HG03066 (cell line): ENCODE measurements at regions not wholly inside any gene's neighbourhood (a gene's known extent, or its start where the extent isn't known, plus 50 kb on each side); places are given as distances from the start of the nearest gene placed in this dataset.
"Not testable (repeated sequence)": the region's sequence is repeated elsewhere in the genome, so short reads cannot be mapped to it uniquely, and the experiment has no call there.

Source experiments
- ATAC-seq: cut with Tn5 transposase; IDR thresholded peaks from one replicate; pipeline ENCODE4 v1.9.1; 2021; ENCODE audit warnings: low read depth; ENCODE audit not compliant: unreplicated experiment

- no peak for ATAC-seq
Measured at GRCh38 chr13:62185631-62186255, 770.1 kb upstream of the PCDH20 start.

DNA sequence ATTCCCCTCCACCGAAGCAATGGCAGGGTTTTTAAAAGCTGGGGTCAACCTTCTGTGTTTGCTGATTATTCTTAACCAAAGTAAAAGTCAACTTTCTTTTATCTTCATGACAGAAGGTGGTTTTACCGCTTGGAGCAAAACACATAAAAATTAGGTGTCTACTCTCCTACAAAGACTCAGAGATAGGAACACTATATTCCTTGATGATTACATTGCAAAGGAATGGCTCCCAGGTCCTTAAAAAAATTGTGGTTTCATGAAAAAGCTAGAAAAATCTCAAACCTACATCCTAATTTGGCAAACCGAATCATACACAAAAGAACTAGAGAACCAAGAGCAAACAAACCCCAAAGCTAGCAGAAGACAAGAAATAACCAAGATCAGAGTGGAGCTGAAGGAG lies 760.4 kb upstream of the PCDH20 start:
- ATAC-seq, result no peak

GRCh38 chr13:62173958-62174357 lies 758.3 kb upstream of the PCDH20 start:
- ATAC-seq, result no peak

- no peak for ATAC-seq
Measured at GRCh38 chr13:62171697-62172096, 756.0 kb upstream of the PCDH20 start.

- ATAC-seq, result no peak
Measured at GRCh38 chr13:62168891-62169290, 753.2 kb upstream of the PCDH20 start.

DNA sequence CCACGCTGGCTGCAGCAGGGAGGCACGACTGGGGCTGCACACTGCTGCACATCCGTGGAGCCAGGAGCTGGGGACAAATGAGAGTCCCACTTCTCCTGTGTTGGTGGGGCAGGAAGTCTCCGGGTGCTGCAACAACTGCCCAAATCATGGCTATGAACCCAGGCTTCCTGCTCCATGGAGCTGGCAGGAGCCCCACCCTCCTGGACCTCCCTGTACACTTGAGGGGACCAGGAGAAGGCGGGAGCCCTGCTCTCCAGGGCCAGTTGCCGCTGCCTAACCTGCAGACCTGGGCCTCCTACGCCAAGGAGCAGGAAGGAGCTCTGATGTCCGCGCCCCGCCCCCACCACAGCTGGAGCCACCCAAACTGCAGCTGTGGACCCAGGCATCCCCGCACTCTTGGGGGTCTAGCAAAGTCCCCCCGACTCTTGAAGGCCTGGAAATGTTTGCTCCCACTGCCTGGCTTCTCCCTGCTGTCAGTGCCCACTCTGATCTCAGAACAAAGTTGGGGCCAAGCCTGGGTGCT lies 752.1 kb upstream of the PCDH20 start:
- no peak for ATAC-seq

- no peak for ATAC-seq
Measured at GRCh38 chr13:62162860-62163259, 747.2 kb upstream of the PCDH20 start.

- ATAC-seq, result no peak
Measured at GRCh38 chr13:62158520-62158919, 742.9 kb upstream of the PCDH20 start.

DNA sequence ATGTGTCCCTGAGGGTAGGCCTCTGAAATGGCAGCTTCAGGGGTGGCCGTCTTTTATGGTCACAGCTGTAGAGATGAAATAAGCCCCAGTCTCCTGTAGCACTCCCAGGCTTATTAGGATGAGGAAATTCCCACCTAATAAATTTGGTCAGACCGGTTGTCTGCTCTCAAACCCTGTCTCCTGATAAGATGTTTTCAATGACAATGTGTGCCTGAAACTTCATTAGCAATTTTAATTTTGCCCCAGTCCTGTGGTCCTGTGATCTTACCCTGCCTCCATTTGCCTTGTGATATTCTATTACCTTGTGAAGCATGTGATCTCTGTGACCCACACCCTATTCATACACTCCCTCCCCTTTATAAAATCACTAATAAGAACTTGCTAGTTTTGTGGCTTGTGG lies 736.1 kb upstream of the PCDH20 start:
- not testable (repeated sequence) for ATAC-seq

DNA sequence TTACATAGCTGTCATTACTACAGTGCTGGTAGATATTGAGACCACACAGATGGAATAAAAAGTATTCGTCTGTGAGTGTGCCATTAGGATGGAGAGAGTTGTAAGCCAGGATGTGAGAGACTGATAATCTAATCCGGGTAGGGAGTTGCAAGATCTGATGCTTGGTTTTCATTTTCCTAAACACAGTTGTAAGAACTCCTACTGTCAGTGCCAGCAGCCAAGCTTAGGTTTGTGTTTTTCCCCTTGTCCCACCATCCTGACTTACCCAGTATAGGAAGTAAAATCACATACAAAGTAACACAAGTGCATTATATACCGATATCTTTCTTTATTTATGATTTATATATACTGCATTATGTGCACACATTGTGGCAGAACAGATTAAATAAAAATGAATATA lies 726.4 kb upstream of the PCDH20 start:
- ATAC-seq, result no peak

- ATAC-seq, result no peak
Measured at GRCh38 chr13:62139597-62139996, 723.9 kb upstream of the PCDH20 start.

DNA sequence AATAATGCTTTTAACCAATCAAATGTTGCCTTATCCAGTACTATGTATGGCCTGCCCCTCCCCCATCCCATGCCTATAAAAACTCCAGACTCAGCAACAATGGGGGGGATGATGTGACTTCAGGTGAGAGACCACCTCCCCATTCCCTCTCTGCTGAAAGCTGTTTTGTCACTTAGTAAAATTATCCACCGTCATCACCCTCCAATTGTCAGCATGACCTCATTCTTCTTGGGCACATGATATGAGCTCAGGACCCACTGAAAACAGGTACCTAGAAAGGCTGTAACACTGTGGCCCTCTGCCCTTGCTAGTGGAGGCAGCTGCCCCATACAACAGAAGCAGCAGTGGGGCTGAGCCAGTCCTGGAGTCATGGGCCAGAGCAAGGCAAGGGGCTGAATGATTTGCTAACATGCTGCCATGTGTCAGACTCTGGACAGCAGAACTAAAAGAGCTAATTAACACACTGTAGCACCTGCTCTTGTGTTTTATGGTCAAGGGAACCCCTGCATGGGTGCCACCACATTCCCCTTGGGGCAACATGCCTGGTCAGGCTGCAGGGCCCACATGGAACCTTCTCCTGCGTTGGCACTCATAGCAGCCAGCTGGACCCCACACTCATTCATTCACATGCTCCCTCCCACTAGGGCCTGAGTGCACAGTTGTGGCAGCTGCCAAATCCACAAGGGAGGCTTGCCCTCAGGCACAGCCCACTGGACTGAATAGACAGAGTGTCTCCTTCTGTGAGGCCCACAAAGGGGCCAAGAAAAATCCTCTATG lies 722.2 kb upstream of the PCDH20 start:
- ATAC-seq, result no peak

DNA sequence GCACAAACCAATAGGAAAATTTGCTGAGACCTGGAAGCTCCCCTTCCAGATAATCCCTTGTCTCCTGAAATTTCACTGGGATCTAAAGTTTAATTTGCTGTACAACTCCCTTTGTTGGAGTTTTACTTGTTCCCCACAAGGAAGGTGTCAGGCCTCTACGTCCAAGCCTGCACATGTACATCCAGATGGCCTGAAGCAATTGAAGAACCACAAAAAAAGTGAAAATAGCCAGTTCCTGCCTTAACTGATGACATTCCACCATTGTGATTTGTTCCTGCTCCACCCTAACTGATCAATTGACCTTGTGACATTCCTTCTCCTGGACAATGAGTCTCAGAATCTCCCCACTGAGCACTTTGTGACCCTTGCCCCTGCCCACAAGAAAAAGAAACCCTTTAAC lies 716.0 kb upstream of the PCDH20 start:
- ATAC-seq, result no peak

DNA sequence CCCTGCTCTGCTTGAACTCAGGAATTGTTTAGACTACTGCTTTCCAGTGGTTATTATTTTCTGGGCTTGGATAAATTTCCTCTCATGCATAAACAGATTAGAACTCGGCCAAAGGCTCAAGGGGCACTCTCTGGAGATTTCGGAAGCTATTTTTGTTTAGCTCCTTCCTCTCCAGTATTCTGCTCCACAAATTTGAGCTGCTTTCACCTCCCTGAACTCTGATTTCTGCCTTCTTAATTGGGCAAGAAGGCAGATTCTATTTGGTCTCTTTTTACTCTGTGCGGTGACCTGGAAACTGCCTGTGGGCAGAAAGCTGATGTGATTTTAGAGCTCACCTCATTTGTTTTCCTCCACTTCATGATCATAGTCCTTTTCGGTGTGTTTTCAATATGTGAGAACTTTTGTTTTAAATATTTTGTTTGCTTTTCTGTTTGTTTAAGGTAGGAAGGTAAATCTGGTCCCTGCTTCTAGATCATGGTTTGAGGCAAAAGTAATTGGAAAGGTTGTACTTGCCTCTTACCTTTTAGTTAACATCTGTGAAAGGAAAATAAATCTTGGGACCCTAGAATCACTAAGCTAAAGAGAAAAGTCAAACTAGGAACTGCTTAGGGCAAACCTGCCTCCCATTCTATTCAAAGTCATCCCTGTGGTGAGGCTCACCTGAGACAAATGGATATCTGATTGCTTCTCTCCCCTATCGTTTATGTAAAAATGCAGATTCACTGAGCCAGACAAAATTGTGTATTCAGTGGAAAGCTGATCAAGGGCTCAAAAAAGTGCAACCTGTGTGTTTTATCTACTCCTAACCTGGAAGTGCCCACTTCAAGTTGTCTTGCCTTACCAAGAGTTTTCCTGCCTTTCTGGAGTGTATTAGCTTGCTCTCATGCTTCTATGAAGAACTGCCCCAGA lies 714.7 kb upstream of the PCDH20 start:
- no peak for ATAC-seq

DNA sequence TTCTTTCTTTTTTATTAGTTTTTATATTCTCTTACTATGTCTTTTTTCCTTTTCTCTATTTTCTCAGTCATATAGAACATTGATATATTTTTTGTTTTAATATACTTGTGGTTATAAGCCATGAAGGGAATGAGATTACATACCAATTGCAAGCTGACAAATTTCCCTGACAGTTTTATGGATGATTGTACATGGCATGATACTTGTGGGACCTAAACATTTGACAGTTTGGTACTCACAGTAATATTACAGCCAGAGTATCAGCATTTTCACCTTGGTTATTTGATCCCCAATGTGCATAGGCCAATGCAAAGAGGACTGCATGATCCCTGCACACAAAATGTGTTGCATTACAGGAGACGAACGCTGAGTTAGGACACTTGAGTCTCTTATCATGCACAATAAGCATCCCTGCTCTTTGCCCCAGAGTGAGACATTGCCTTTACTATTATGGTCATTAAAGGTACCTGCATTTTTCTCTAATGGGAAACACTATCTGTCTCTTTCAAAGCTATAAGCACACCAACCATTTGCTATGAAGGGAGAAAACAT lies 713.4 kb upstream of the PCDH20 start:
- no peak for ATAC-seq

GRCh38 chr13:62126400-62126799 lies 710.8 kb upstream of the PCDH20 start:
- ATAC-seq, result no peak

DNA sequence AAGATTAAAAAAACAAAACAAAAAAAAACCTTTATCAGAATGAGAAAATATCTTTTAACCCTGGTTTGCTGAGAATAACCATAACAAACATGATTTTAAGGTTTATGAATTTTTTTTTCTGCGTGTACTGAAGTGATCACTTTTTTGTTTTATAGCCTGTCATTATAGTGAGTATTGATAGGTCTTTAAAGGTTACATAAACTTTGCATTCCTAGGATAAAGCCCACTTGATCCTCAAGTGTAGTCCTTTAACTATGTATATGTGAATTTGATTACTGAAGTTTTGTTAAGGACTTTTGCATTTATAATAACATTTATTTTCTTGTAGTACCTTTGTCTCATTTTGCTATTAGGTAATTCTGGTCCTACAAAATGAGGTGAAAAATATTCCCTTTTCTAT lies 709.8 kb upstream of the PCDH20 start:
- no peak for ATAC-seq

DNA sequence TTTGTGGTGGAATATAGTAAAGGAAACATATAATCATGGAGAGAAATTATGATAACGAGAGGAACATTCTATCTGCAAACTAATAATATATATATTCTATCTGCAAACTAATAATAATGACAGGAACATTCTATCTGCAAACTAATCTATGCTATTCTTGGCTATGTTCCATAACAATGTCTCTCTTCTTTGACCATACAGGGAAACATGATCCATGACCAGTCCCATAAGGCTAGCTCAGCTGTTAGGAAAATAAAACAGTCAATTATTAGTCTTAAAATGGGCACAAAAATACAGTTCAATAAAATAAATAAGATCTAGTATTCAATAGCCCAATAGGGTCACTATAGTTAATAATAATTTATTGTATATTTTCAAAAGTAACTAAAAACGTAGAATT lies 707.8 kb upstream of the PCDH20 start:
- ATAC-seq, result no peak

- no peak for ATAC-seq
Measured at GRCh38 chr13:62122434-62122833, 706.8 kb upstream of the PCDH20 start.

- no peak for ATAC-seq
Measured at GRCh38 chr13:62119739-62120700, 704.4 kb upstream of the PCDH20 start.
